PC-3 (cell line): ENCODE measurements at regions not wholly inside any gene's neighbourhood (a gene's known extent, or its start where the extent isn't known, plus 50 kb on each side); places are given as distances from the start of the nearest gene placed in this dataset.

Source experiments
- CTCF ChIP-seq: fragments of 300-600 bp; sonication (generic); conservative IDR thresholded peaks from 2 replicates; pipeline ENCODE4 v1.5.1; 2017; ENCODE audit warnings: antibody characterized with exemption, low read depth, mild to moderate bottlenecking, low read length
- EZH2 ChIP-seq: fragments of 300-600 bp; sonication (generic); IDR thresholded peaks from one replicate; pipeline ENCODE4 v1.6.1; 2017; ENCODE audit warnings: antibody characterized with exemption, mild to moderate bottlenecking, low read length; ENCODE audit not compliant: unreplicated experiment
- EZH2phosphoT487 ChIP-seq: fragments of 300-600 bp; sonication (generic); IDR thresholded peaks from 2 replicates; pipeline ENCODE4 v1.6.1; 2018; ENCODE audit warnings: mild to moderate bottlenecking, antibody characterized with exemption, low read length, borderline replicate concordance

- no peak for TF ChIP-seq EZH2phosphoT487
- TF ChIP-seq CTCF: no peak
- TF ChIP-seq EZH2: no peak
Measured at GRCh38 chr15:62240121-62241096, 75.3 kb upstream of the C2CD4B start.
